ENCODE measurements at regions not wholly inside any gene's neighbourhood (a gene's known extent, or its start where the extent isn't known, plus 50 kb on each side); places are given as distances from the start of the nearest gene placed in this dataset.

DNA sequence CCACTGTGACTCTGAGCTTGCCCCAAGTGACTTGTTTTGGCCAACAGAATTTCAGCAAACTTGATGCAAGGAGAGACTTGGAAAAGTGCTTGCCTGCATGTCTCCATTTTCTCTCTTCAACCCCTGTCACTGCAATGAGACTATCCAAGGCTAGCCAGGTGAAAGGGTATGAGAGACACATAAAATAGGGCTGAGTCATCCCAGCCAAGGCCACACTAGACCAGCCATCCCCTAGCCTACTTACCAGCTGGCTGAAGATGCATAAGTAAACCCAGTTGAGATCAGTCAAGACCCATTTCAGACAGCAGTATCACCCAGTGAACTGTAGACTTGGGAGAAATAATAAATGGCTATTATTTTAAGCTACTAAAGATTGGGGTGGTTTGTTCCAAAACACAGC, 52.9 kb upstream of the VLDLR start:
- no peak overlapping the region for H3K27ac ChIP-seq
- TF ChIP-seq, protein P1, sequence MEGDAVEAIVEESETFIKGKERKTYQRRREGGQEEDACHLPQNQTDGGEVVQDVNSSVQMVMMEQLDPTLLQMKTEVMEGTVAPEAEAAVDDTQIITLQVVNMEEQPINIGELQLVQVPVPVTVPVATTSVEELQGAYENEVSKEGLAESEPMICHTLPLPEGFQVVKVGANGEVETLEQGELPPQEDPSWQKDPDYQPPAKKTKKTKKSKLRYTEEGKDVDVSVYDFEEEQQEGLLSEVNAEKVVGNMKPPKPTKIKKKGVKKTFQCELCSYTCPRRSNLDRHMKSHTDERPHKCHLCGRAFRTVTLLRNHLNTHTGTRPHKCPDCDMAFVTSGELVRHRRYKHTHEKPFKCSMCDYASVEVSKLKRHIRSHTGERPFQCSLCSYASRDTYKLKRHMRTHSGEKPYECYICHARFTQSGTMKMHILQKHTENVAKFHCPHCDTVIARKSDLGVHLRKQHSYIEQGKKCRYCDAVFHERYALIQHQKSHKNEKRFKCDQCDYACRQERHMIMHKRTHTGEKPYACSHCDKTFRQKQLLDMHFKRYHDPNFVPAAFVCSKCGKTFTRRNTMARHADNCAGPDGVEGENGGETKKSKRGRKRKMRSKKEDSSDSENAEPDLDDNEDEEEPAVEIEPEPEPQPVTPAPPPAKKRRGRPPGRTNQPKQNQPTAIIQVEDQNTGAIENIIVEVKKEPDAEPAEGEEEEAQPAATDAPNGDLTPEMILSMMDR (IDR thresholded peaks at IDR 0.05), result no peak
- no peaks in the 10 kb centered on the region for H3K27me3 ChIP-seq (ENCODE audit: control insufficient read depth, insufficient read depth, low read length)

DNA sequence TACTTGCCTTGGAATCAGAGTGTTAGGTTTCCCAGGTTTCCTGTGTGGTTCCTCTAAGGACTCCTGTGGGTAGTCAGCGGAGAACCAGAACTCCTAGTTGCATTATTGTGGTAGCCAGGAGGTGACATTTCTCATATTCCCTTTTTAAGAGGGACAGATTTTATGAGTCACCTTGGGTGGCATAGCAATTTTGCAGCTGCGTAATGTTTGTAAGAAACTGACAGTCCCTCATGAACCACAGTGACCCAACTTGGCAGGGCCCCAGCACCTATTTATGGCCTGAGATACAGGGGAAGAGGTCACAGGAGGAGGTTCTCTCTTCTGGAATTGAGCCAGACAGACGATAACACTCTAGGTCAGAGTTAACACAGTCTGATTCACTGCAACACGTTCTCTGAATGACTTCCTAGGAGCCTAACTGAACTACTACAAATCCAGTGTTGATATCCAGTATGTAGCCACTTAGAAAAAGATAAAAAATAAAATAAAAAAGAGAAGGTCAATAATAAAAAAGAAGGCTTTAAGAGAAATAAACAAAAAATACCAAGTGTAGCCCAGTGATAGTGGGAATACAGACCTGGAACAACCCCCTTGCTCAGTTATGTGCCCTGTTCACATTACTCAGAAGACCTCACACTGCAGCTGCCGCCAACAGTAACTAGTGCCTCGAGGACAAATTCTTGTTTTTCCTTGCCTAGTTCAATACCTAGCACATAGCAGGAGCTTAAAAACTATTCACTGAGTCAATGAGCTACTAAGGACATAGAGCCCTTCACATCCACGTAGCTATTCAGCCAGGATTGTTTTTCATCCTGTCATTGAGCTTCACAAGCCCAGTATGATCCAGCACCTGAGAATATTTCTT, 50.7 kb upstream of the VLDLR start:
- H3K9ac ChIP-seq, result no peak overlapping the region

More for the DNA sequence above, 52.9 kb upstream of the VLDLR start:
- H2AFZ ChIP-seq, result no peak overlapping the region
- H3K36me3 ChIP-seq (ENCODE audit: control insufficient read depth, insufficient read depth, low read length), result no peaks in the 10 kb centered on the region
- H3K4me1 ChIP-seq, result peaks cover 4% of the 10 kb centered on the region
- H3K4me3 ChIP-seq (ENCODE audit: low read depth, low read length), result no peak overlapping the region
- no peaks in the 10 kb centered on the region for H3K79me2 ChIP-seq
- H3K9me3 ChIP-seq (ENCODE audit: control insufficient read depth, low read length), result no peaks in the 10 kb centered on the region
- H3K9ac ChIP-seq, result no peak overlapping the region
- no peak overlapping the region for H3K4me2 ChIP-seq (ENCODE audit: low read length)

More for the DNA sequence above, 50.7 kb upstream of the VLDLR start:
- Histone ChIP-seq H2AFZ (peak overlapping the region; percentile 42), H3K27me3 (ENCODE audit: control insufficient read depth, insufficient read depth, low read length) (no peaks in the 10 kb centered on the region), H3K9me3 (ENCODE audit: control insufficient read depth, low read length) (no peaks in the 10 kb centered on the region), H3K4me1 (peaks cover 4% of the 10 kb centered on the region), H3K4me2 (ENCODE audit: low read length) (peak overlapping the region; percentile 1), H3K36me3 (ENCODE audit: control insufficient read depth, insufficient read depth, low read length) (no peaks in the 10 kb centered on the region), H3K27ac (peak overlapping the region; percentile 29), H3K79me2 (no peaks in the 10 kb centered on the region), H3K4me3 (ENCODE audit: low read depth, low read length) (no peak overlapping the region)
- TF ChIP-seq, protein P1 (IDR thresholded peaks at IDR 0.05), result no peak

Measured in parathyroid adenoma (tissue), 2 donors.